ENCODE measurements at regions not wholly inside any gene's neighbourhood (a gene's known extent, or its start where the extent isn't known, plus 50 kb on each side); places are given as distances from the start of the nearest gene placed in this dataset.

GRCh38 chr6:92510137-92510536, 909.2 kb downstream of the EPHA7 start:
- no peak for TF ChIP-seq CTCF (conservative IDR thresholded peaks at IDR 0.05 in 1 of 2, IDR thresholded peaks at IDR 0.05 in 1 of 2; ENCODE audit: extremely low read depth in 1 of 2, insufficient read depth in 1 of 2, low read depth in 1 of 2, low read length in 2 of 2)
- TF ChIP-seq EZH2 (IDR thresholded peaks at IDR 0.05; ENCODE audit: borderline replicate concordance, low read length): no peak

Data from mammary epithelial cell (primary cell).